ENCODE measurements at regions not wholly inside any gene's neighbourhood (a gene's known extent, or its start where the extent isn't known, plus 50 kb on each side); places are given as distances from the start of the nearest gene placed in this dataset.

- no peak overlapping the region for H3K4me3 ChIP-seq (ENCODE audit: low read depth, low read length, poor library complexity, severe bottlenecking)
- BruUV-seq (replicated peaks): no TSS peak
- no peak overlapping the region for H3K27ac ChIP-seq (ENCODE audit: low read depth, low read length, poor library complexity, severe bottlenecking)
- H3K79me2 ChIP-seq (ENCODE audit: insufficient read depth, low read depth, low read length): no peaks in the 10 kb centered on the region
- H3K9me3 ChIP-seq (ENCODE audit: low read length): no peaks in the 10 kb centered on the region
- no peak overlapping the region for H3K4me2 ChIP-seq (ENCODE audit: low read length)
- H3K36me3 ChIP-seq (ENCODE audit: insufficient read depth, low read length): no peaks in the 10 kb centered on the region
- intact Hi-C loops (cut with micrococcal nuclease; ENCODE audit: unreplicated experiment): no loop called here
- no peak for DNase-seq (ENCODE audit: low spot score)
- no peaks in the 10 kb centered on the region for H4K20me1 ChIP-seq (ENCODE audit: insufficient read depth, low read length)
- TF ChIP-seq CTCF (conservative IDR thresholded peaks at IDR 0.05; ENCODE audit: low read length) (no peak), EZH2phosphoT487 (IDR thresholded peaks at IDR 0.05; ENCODE audit: borderline replicate concordance, low read depth, low read length) (no peak)
- POLR2A ChIA-PET: no interaction called here
- CTCF ChIA-PET (ENCODE audit: unreplicated experiment): no interaction called here
- H2AFZ ChIP-seq (ENCODE audit: low read length): no peak overlapping the region
- no peaks in the 10 kb centered on the region for H3K9me2 ChIP-seq (ENCODE audit: insufficient read depth, low read length)
- H3K4me1 ChIP-seq (ENCODE audit: insufficient read depth, low read length, poor library complexity, severe bottlenecking): no peaks in the 10 kb centered on the region
Measured at GRCh38 chr5:68545636-68546295, 330.2 kb downstream of the PIK3R1 start.

- Histone ChIP-seq H3K4me3 (ENCODE audit: low read depth, low read length, poor library complexity, severe bottlenecking) (no peak overlapping the region), H3K4me1 (ENCODE audit: insufficient read depth, low read length, poor library complexity, severe bottlenecking) (no peaks in the 10 kb centered on the region), H3K79me2 (ENCODE audit: insufficient read depth, low read depth, low read length) (no peaks in the 10 kb centered on the region), H3K36me3 (ENCODE audit: insufficient read depth, low read length) (no peaks in the 10 kb centered on the region), H4K20me1 (ENCODE audit: insufficient read depth, low read length) (no peaks in the 10 kb centered on the region), H2AFZ (ENCODE audit: low read length) (no peak overlapping the region), H3K9me3 (ENCODE audit: low read length) (no peaks in the 10 kb centered on the region), H3K4me2 (ENCODE audit: low read length) (no peak overlapping the region), H3K27ac (ENCODE audit: low read depth, low read length, poor library complexity, severe bottlenecking) (no peak overlapping the region), H3K9me2 (ENCODE audit: insufficient read depth, low read length) (no peaks in the 10 kb centered on the region)
- POLR2A ChIA-PET: no interaction called here
- CTCF ChIA-PET (ENCODE audit: unreplicated experiment): no interaction called here
- no TSS peak for BruUV-seq (replicated peaks)
- TF ChIP-seq EZH2phosphoT487 (IDR thresholded peaks at IDR 0.05; ENCODE audit: borderline replicate concordance, low read depth, low read length) (no peak), CTCF (conservative IDR thresholded peaks at IDR 0.05; ENCODE audit: low read length) (no peak)
- DNase-seq (ENCODE audit: low spot score): no peak
- intact Hi-C loops (cut with micrococcal nuclease; ENCODE audit: unreplicated experiment): no loop called here
Measured at GRCh38 chr5:68547056-68547455, 331.5 kb downstream of the PIK3R1 start.

GRCh38 chr5:68547622-68548021 is 332.1 kb downstream of the PIK3R1 start:
- no peak overlapping the region for H3K4me2 ChIP-seq (ENCODE audit: low read length)
- POLR2A ChIA-PET: no interaction called here
- H3K27ac ChIP-seq (ENCODE audit: low read depth, low read length, poor library complexity, severe bottlenecking): no peak overlapping the region
- H3K4me1 ChIP-seq (ENCODE audit: insufficient read depth, low read length, poor library complexity, severe bottlenecking): no peaks in the 10 kb centered on the region
- H3K9me3 ChIP-seq (ENCODE audit: low read length): no peaks in the 10 kb centered on the region
- H3K79me2 ChIP-seq (ENCODE audit: insufficient read depth, low read depth, low read length): no peaks in the 10 kb centered on the region
- no peak for DNase-seq (ENCODE audit: low spot score)
- H2AFZ ChIP-seq (ENCODE audit: low read length): no peak overlapping the region
- TF ChIP-seq CTCF (conservative IDR thresholded peaks at IDR 0.05; ENCODE audit: low read length) (no peak), EZH2phosphoT487 (IDR thresholded peaks at IDR 0.05; ENCODE audit: borderline replicate concordance, low read depth, low read length) (no peak)
- intact Hi-C loops (cut with micrococcal nuclease; ENCODE audit: unreplicated experiment): no loop called here
- H3K9me2 ChIP-seq (ENCODE audit: insufficient read depth, low read length): no peaks in the 10 kb centered on the region
- no TSS peak for BruUV-seq (replicated peaks)
- H4K20me1 ChIP-seq (ENCODE audit: insufficient read depth, low read length): no peaks in the 10 kb centered on the region
- CTCF ChIA-PET (ENCODE audit: unreplicated experiment): no interaction called here
- no peak overlapping the region for H3K4me3 ChIP-seq (ENCODE audit: low read depth, low read length, poor library complexity, severe bottlenecking)
- no peaks in the 10 kb centered on the region for H3K36me3 ChIP-seq (ENCODE audit: insufficient read depth, low read length)
